ENCODE measurements at regions not wholly inside any gene's neighbourhood (a gene's known extent, or its start where the extent isn't known, plus 50 kb on each side); places are given as distances from the start of the nearest gene placed in this dataset.

DNA sequence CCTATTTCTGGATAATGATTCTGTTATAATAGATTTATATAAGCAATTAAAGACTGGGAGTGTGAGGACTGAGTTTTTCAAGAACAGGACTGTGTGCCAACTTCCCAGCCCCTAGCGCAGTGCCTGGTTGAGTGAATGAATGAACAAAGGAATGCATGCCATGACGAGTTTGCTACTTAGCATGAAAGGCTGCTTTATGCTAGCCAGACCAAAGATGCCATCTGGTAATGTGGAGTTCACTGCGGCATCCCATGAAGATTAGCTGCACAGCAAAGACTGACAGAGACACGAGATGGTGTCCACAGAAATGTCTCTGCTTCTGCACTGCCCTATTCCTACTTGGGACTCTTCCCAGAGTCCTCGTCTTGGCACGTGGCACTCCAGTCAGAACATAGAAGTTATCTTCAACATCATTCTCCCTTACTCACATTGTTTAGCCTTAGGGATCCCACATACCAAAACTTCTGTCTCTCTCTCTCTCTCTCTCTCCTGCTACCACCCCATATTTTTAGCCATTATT, 283.9 kb upstream of the CTNNB1 start:
- H3K9me1 ChIP-seq (ENCODE audit: control insufficient read depth, insufficient read depth, low read length) = no peaks in the 10 kb centered on the region
- no peak overlapping the region for H3K9ac ChIP-seq (ENCODE audit: insufficient read depth in 1 of 2, low read depth in 2 of 2, low read length in 2 of 2)
- no peak overlapping the region for H3K27ac ChIP-seq (ENCODE audit: extremely low read depth, low read depth, low read length)
- intact Hi-C loops (cut with micrococcal nuclease) = no loop called here
- ATAC-seq = no peak
- CTCF ChIA-PET (ENCODE audit: low intra/inter-chr PET ratio) = no interaction called here
- H2AFZ ChIP-seq (ENCODE audit: low read depth, low read length) = no peak overlapping the region
- WGBS (ENCODE audit: insufficient coverage, low coverage, missing lambda C conversion rate) = under 1% methylated on average over 6 of the region's 6 CpGs
- H3K79me2 ChIP-seq (ENCODE audit: control insufficient read depth, insufficient read depth, low read length) = no peaks in the 10 kb centered on the region
- no peaks in the 10 kb centered on the region for H3K9me3 ChIP-seq (replicated peaks; ENCODE audit: control insufficient read depth, insufficient read depth, low read depth, low read length)
- H3K27me3 ChIP-seq (ENCODE audit: control insufficient read depth in 2 of 2, insufficient read depth in 2 of 2, low read length in 2 of 2) = no peaks in the 10 kb centered on the region; a peak in 1 of 5 replicates
- POLR2A ChIA-PET = interaction anchor here (0.6 kb wide), 1 partner anchor 82 kb away, joined by 3 read pairs; no protein-coding TSS in a partner anchor
- no peak for DNase-seq (ENCODE audit: extremely low read depth in 1 of 4, low spot score in 3 of 4)
- BruUV-seq (replicated peaks) = no TSS peak
- TF ChIP-seq JUN (IDR thresholded peaks at IDR 0.05; ENCODE audit: borderline replicate concordance, low read depth, low read length) (no peak), JUN (CRISPR knock-in tag; IDR thresholded peaks at IDR 0.05; ENCODE audit: borderline replicate concordance) (no peak), MAFG (tag; conservative IDR thresholded peaks at IDR 0.05) (no peak)
- in situ Hi-C loops (cut with MboI) = no loop called here
- H3K4me3 ChIP-seq = no peak overlapping the region
- no peaks in the 10 kb centered on the region for H3K36me3 ChIP-seq (ENCODE audit: control insufficient read depth, insufficient read depth, low read length)
- H3K4me1 ChIP-seq (replicated peaks in 1 of 2; ENCODE audit: control insufficient read depth in 2 of 2, insufficient read depth in 2 of 2, low read length in 2 of 2) = no peaks in the 10 kb centered on the region
- no peak overlapping the region for H3K4me2 ChIP-seq (ENCODE audit: insufficient read depth, low read length)
- no peaks in the 10 kb centered on the region for H4K20me1 ChIP-seq (replicated peaks; ENCODE audit: control insufficient read depth, insufficient read depth, low read length)
- FAIRE-seq = no peak

- Histone ChIP-seq H4K20me1 (replicated peaks; ENCODE audit: control insufficient read depth, insufficient read depth, low read length) (no peaks in the 10 kb centered on the region), H3K9ac (ENCODE audit: insufficient read depth in 1 of 2, low read depth in 2 of 2, low read length in 2 of 2) (no peak overlapping the region), H3K36me3 (ENCODE audit: control insufficient read depth, insufficient read depth, low read length) (no peaks in the 10 kb centered on the region), H3K4me3 (no peak overlapping the region), H3K79me2 (ENCODE audit: control insufficient read depth, insufficient read depth, low read length) (no peaks in the 10 kb centered on the region), H3K9me3 (replicated peaks; ENCODE audit: control insufficient read depth, insufficient read depth, low read depth, low read length) (no peaks in the 10 kb centered on the region), H3K4me1 (replicated peaks in 1 of 2; ENCODE audit: control insufficient read depth in 2 of 2, insufficient read depth in 2 of 2, low read length in 2 of 2) (no peaks in the 10 kb centered on the region), H3K27me3 (ENCODE audit: control insufficient read depth in 2 of 2, insufficient read depth in 2 of 2, low read length in 2 of 2) (no peaks in the 10 kb centered on the region), H3K27ac (ENCODE audit: extremely low read depth, low read depth, low read length) (no peak overlapping the region), H2AFZ (ENCODE audit: low read depth, low read length) (no peak overlapping the region), H3K9me1 (ENCODE audit: control insufficient read depth, insufficient read depth, low read length) (no peaks in the 10 kb centered on the region), H3K4me2 (ENCODE audit: insufficient read depth, low read length) (no peak overlapping the region)
- no peak for ATAC-seq
- no peak for FAIRE-seq
- no TSS peak for BruUV-seq (replicated peaks)
- intact Hi-C loops (cut with micrococcal nuclease) (no loop called here), in situ Hi-C loops (cut with MboI) (no loop called here)
- POLR2A ChIA-PET = interaction anchor here (0.9 to 1.5 kb wide), 2 partner anchors 9 to 21 kb away, joined by 3 to 4 read pairs; no protein-coding TSS in a partner anchor
- CTCF ChIA-PET (ENCODE audit: low intra/inter-chr PET ratio) = interaction anchor here (0.6 kb wide), 1 partner anchor 794 kb away, joined by 4 read pairs; no protein-coding TSS in a partner anchor
- 0% methylated on average over 2 of the region's 2 CpGs for WGBS (ENCODE audit: insufficient coverage, low coverage, missing lambda C conversion rate)
- DNase-seq (ENCODE audit: extremely low read depth in 1 of 4, low spot score in 3 of 4) = no peak
- TF ChIP-seq POLR2AphosphoS2 (IDR thresholded peaks at IDR 0.05; ENCODE audit: low read length) = no peak
- no peak for TF ChIP-seq DMBX1 (CRISPR knock-in tag; IDR thresholded peaks at IDR 0.05; ENCODE audit: borderline replicate concordance)
- no peak for TF ChIP-seq DDX20 (tag; IDR thresholded peaks at IDR 0.05; ENCODE audit: low read depth)
- no peak for TF ChIP-seq ETS1 (conservative IDR thresholded peaks at IDR 0.05; ENCODE audit: control insufficient read depth, low read depth, low read length)
- TF ChIP-seq BRD9 (IDR thresholded peaks at IDR 0.05; ENCODE audit: low read depth, partially characterized antibody) = no peak
- TF ChIP-seq ZNF212 (CRISPR knock-in tag; IDR thresholded peaks at IDR 0.05) = no peak
- TF ChIP-seq CSDE1 (IDR thresholded peaks at IDR 0.05) = no peak
Measured at GRCh38 chr3:40920041-40920440, 279.3 kb upstream of the CTNNB1 start.
